Activated CD8-positive, alpha-beta memory T cell treated with anti-CD3 and anti-CD28 coated beads for 36 hours (primary cell): ENCODE measurements at regions not wholly inside any gene's neighbourhood (a gene's known extent, or its start where the extent isn't known, plus 50 kb on each side); places are given as distances from the start of the nearest gene placed in this dataset.

Source experiments
- CTCF ChIA-PET: fragments of 350-600 bp; sonication (Branson Sonifier 250); formaldehyde crosslinking; loops from one replicate; lab custom pipeline; 2021; ENCODE audit warnings: antibody characterized with exemption; lab: Charles Lee
- POLR2A ChIA-PET: fragments of 350-600 bp; sonication (Branson Sonifier 250); formaldehyde crosslinking; loops from one replicate; lab custom pipeline; 2021; ENCODE audit warnings: antibody characterized with exemption; lab: Charles Lee

GRCh38 chr20:22383156-22383555 lies 201.2 kb downstream of the FOXA2 start:
- POLR2A ChIA-PET = no interaction called here
- CTCF ChIA-PET = no interaction called here

GRCh38 chr20:22382742-22383141 lies 201.6 kb downstream of the FOXA2 start:
- CTCF ChIA-PET = no interaction called here

GRCh38 chr20:22381812-22382416 lies 202.5 kb downstream of the FOXA2 start:
- CTCF ChIA-PET = no interaction called here

More at GRCh38 chr20:22382742-22383141, 201.6 kb downstream of the FOXA2 start:
- POLR2A ChIA-PET = no interaction called here

GRCh38 chr20:22379472-22379871 lies 204.9 kb downstream of the FOXA2 start:
- POLR2A ChIA-PET = no interaction called here
- CTCF ChIA-PET = no interaction called here

More at GRCh38 chr20:22381812-22382416, 202.5 kb downstream of the FOXA2 start:
- POLR2A ChIA-PET = no interaction called here

GRCh38 chr20:22374678-22375590 lies 209.4 kb downstream of the FOXA2 start:
- ChIA-PET POLR2A (no interaction called here), CTCF (no interaction called here)

- ChIA-PET POLR2A (no interaction called here), CTCF (no interaction called here)
These were observed 210.3 kb downstream of the FOXA2 start for GRCh38 chr20:22374066-22374465.

- ChIA-PET POLR2A (no interaction called here), CTCF (no interaction called here)
These were observed 211.0 kb downstream of the FOXA2 start for GRCh38 chr20:22373164-22373895.

- CTCF ChIA-PET = no interaction called here
- POLR2A ChIA-PET = no interaction called here
These were observed 212.5 kb downstream of the FOXA2 start for GRCh38 chr20:22371843-22372242.

- POLR2A ChIA-PET = no interaction called here
- CTCF ChIA-PET = no interaction called here
These were observed 214.2 kb downstream of the FOXA2 start for GRCh38 chr20:22370137-22370536.

GRCh38 chr20:22369100-22369499 lies 215.3 kb downstream of the FOXA2 start:
- POLR2A ChIA-PET = no interaction called here
- CTCF ChIA-PET = no interaction called here

GRCh38 chr20:22368235-22368634 lies 216.1 kb downstream of the FOXA2 start:
- ChIA-PET CTCF (no interaction called here), POLR2A (no interaction called here)

GRCh38 chr20:22366631-22367030 lies 217.7 kb downstream of the FOXA2 start:
- ChIA-PET CTCF (no interaction called here), POLR2A (no interaction called here)

GRCh38 chr20:22354647-22355046 lies 229.7 kb downstream of the FOXA2 start:
- ChIA-PET POLR2A (no interaction called here), CTCF (no interaction called here)

GRCh38 chr20:22353586-22353985 lies 230.8 kb downstream of the FOXA2 start:
- CTCF ChIA-PET = no interaction called here

GRCh38 chr20:22352019-22352418 lies 232.4 kb downstream of the FOXA2 start:
- ChIA-PET CTCF (no interaction called here), POLR2A (no interaction called here)

More at GRCh38 chr20:22353586-22353985, 230.8 kb downstream of the FOXA2 start:
- POLR2A ChIA-PET = no interaction called here

- CTCF ChIA-PET = no interaction called here
- POLR2A ChIA-PET = no interaction called here
These were observed 233.7 kb downstream of the FOXA2 start for GRCh38 chr20:22350624-22351023.

- CTCF ChIA-PET = no interaction called here
- POLR2A ChIA-PET = no interaction called here
These were observed 236.4 kb downstream of the FOXA2 start for GRCh38 chr20:22348010-22348409.

GRCh38 chr20:22346716-22347115 lies 237.7 kb downstream of the FOXA2 start:
- ChIA-PET POLR2A (no interaction called here), CTCF (no interaction called here)

- CTCF ChIA-PET = no interaction called here
- POLR2A ChIA-PET = no interaction called here
These were observed 240.8 kb downstream of the FOXA2 start for GRCh38 chr20:22343612-22344011.

GRCh38 chr20:22342410-22342809 lies 242.0 kb downstream of the FOXA2 start:
- ChIA-PET CTCF (no interaction called here), POLR2A (no interaction called here)
